Trophoblast cell (in vitro differentiated cells and primary cell): ENCODE measurements at regions not wholly inside any gene's neighbourhood (a gene's known extent, or its start where the extent isn't known, plus 50 kb on each side); places are given as distances from the start of the nearest gene placed in this dataset.

ENCODE experiments used
- DNase-seq, 2 donors: peaks; one replicate each; pipeline ENCODE4 v3.0.0-alpha.2; 2016
- H2AFZ ChIP-seq: 2 replicates; pipeline ENCODE4 v1.6.1; 2013; ENCODE audit warnings: low read length, moderate library complexity, mild to moderate bottlenecking; ENCODE audit not compliant: insufficient read depth, poor library complexity
- H2AK5ac ChIP-seq: 2 replicates; pipeline ENCODE4 v1.6.1; 2013; ENCODE audit warnings: mild to moderate bottlenecking, low read length
- H2BK120ac ChIP-seq: 2 replicates; pipeline ENCODE4 v1.6.1; 2013; ENCODE audit warnings: low read length, mild to moderate bottlenecking, moderate library complexity; ENCODE audit not compliant: insufficient read depth, poor library complexity
- H2BK12ac ChIP-seq: 2 replicates; pipeline ENCODE4 v1.6.1; 2013; ENCODE audit warnings: mild to moderate bottlenecking, low read length, moderate library complexity
- H2BK5ac ChIP-seq: 2 replicates; pipeline ENCODE4 v1.6.1; 2013; ENCODE audit warnings: low read length, low read depth, moderate library complexity, mild to moderate bottlenecking; ENCODE audit not compliant: poor library complexity
- H3K14ac ChIP-seq: 2 replicates; pipeline ENCODE4 v1.6.1; 2013; ENCODE audit warnings: mild to moderate bottlenecking, low read length
- H3K18ac ChIP-seq: 2 replicates; pipeline ENCODE4 v1.6.1; 2013; ENCODE audit warnings: mild to moderate bottlenecking, low read length
- H3K23ac ChIP-seq: 2 replicates; pipeline ENCODE4 v1.6.1; 2013; ENCODE audit warnings: low read length
- H3K27ac ChIP-seq: 2 replicates; pipeline ENCODE4 v1.5.1; 2013; ENCODE audit warnings: low read depth, mild to moderate bottlenecking, inconsistent platforms, low read length, moderate library complexity
- H3K27me3 ChIP-seq: 2 replicates; pipeline ENCODE4 v1.6.1; 2013; ENCODE audit warnings: inconsistent platforms, mild to moderate bottlenecking, low read length, moderate library complexity; ENCODE audit not compliant: insufficient read depth
- H3K36me3 ChIP-seq, 2 experiments: 1 replicate in 1 of 2; 2 replicates in 1 of 2; pipeline ENCODE4 v1.6.1; 2013; ENCODE audit warnings: low read length in 2 of 2, mild to moderate bottlenecking in 2 of 2, moderate library complexity in 1 of 2; ENCODE audit not compliant: insufficient read depth in 2 of 2, control insufficient read depth in 1 of 2
- H3K4ac ChIP-seq: 2 replicates; pipeline ENCODE4 v1.6.1; 2013; ENCODE audit warnings: low read depth, mild to moderate bottlenecking, low read length, moderate library complexity
- H3K4me1 ChIP-seq, 2 experiments: 1 replicate in 1 of 2; 2 replicates in 1 of 2; pipeline ENCODE4 v1.6.1; 2013; ENCODE audit warnings: low read length in 2 of 2, mild to moderate bottlenecking in 2 of 2, moderate library complexity in 1 of 2; ENCODE audit not compliant: insufficient read depth in 2 of 2, control insufficient read depth in 1 of 2
- H3K4me2 ChIP-seq: 2 replicates; pipeline ENCODE4 v1.6.1; 2013; ENCODE audit warnings: inconsistent platforms, mild to moderate bottlenecking, low read length, moderate library complexity
- H3K4me3 ChIP-seq: 2 replicates; pipeline ENCODE4 v1.5.1; 2013; ENCODE audit warnings: mild to moderate bottlenecking, low read depth, low read length, inconsistent platforms
- H3K79me1 ChIP-seq: one replicate; pipeline ENCODE4 v1.6.1; 2013; ENCODE audit warnings: low read length
- H3K79me2 ChIP-seq: 2 replicates; pipeline ENCODE4 v1.6.1; 2013; ENCODE audit warnings: low read length, mild to moderate bottlenecking; ENCODE audit not compliant: control insufficient read depth, insufficient read depth, poor library complexity
- H3K9ac ChIP-seq: 2 replicates; pipeline ENCODE4 v1.6.1; 2013; ENCODE audit warnings: mild to moderate bottlenecking, low read length
- H3K9me3 ChIP-seq: 2 replicates; pipeline ENCODE4 v1.6.1; 2013; ENCODE audit warnings: low read depth, mild to moderate bottlenecking, control low read depth, inconsistent platforms, low read length; ENCODE audit not compliant: insufficient read depth
- H4K12ac ChIP-seq: 2 replicates; pipeline ENCODE4 v1.6.1; 2013; ENCODE audit warnings: low read depth, mild to moderate bottlenecking, low read length, moderate library complexity
- H4K8ac ChIP-seq: 2 replicates; pipeline ENCODE4 v1.6.1; 2013; ENCODE audit warnings: low read depth, mild to moderate bottlenecking, low read length, moderate library complexity
- H4K91ac ChIP-seq: one replicate; pipeline ENCODE4 v1.6.1; 2013; ENCODE audit warnings: low read depth, mild to moderate bottlenecking, low read length, moderate library complexity
- WGBS: extraction: QIAGEN DNeasy Blood & Tissue Kit; methylation state at CpG from one replicate; pipeline ENCODE4 v1.1.7; 2013; ENCODE audit warnings: missing lambda C conversion rate; ENCODE audit not compliant: insufficient read length, insufficient coverage; ENCODE audit errors: extremely low coverage; 5-methylcytosine and 5-hydroxymethylcytosine counted together

DNA sequence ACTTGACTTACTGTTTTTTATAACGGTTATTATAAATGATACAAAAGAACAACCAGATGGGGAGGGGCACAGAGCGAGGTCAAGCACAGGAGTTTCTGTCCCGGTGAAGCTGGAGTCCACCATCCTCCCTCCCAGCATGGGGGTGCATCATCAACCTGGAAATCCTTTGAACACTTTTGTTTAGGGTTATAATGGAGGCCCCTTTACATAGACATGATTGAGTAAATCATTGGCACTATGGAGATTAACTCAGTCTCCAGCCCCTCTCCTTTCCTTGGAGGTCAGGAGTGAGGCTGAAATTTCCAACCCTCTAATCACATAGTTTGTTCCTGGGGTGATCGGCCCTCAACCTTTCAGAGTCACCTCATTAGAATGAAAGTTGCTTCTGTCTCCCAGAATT is 71.8 kb upstream of the ANKEF1 start:
- Histone ChIP-seq H3K23ac (no peak overlapping the region), H3K36me3 (no peaks in the 10 kb centered on the region), H3K27ac (no peak overlapping the region), H3K9me3 (no peaks in the 10 kb centered on the region), H4K12ac (no peak overlapping the region), H2AK5ac (no peak overlapping the region), H3K9ac (no peak overlapping the region), H3K79me2 (no peaks in the 10 kb centered on the region), H3K14ac (no peak overlapping the region), H4K91ac (no peak overlapping the region), H4K8ac (no peak overlapping the region), H2BK5ac (no peak overlapping the region), H3K4me3 (no peak overlapping the region), H3K4me2 (no peak overlapping the region), H3K27me3 (no peaks in the 10 kb centered on the region), H2AFZ (no peak overlapping the region), H3K4me1 (no peaks in the 10 kb centered on the region), H2BK12ac (no peak overlapping the region), H3K79me1 (no peaks in the 10 kb centered on the region), H3K4ac (no peak overlapping the region), H2BK120ac (no peak overlapping the region), H3K18ac (no peak overlapping the region)
- WGBS, result no CpG with 5 or more reads among the region's 4 CpGs
- DNase-seq, result no peak

- H3K27me3 ChIP-seq, result no peaks in the 10 kb centered on the region
- no peak overlapping the region for H2BK5ac ChIP-seq
- H3K4me2 ChIP-seq, result no peak overlapping the region
- H4K91ac ChIP-seq, result no peak overlapping the region
- no peaks in the 10 kb centered on the region for H3K36me3 ChIP-seq
- no peaks in the 10 kb centered on the region for H3K79me2 ChIP-seq
- H2BK12ac ChIP-seq, result no peak overlapping the region
- no peak overlapping the region for H3K18ac ChIP-seq
- no peak overlapping the region for H3K23ac ChIP-seq
- no peak overlapping the region for H3K14ac ChIP-seq
- no peak overlapping the region for H4K12ac ChIP-seq
- H3K27ac ChIP-seq, result no peak overlapping the region
- no peak for DNase-seq
- no peak overlapping the region for H2AK5ac ChIP-seq
- no peak overlapping the region for H3K4me3 ChIP-seq
- no peak overlapping the region for H4K8ac ChIP-seq
- H3K9ac ChIP-seq, result no peak overlapping the region
- H3K4ac ChIP-seq, result no peak overlapping the region
- H2AFZ ChIP-seq, result no peak overlapping the region
- H2BK120ac ChIP-seq, result no peak overlapping the region
- no peaks in the 10 kb centered on the region for H3K9me3 ChIP-seq
- H3K4me1 ChIP-seq, result no peaks in the 10 kb centered on the region
- no peaks in the 10 kb centered on the region for H3K79me1 ChIP-seq
Measured at GRCh38 chr20:9958693-9959092, 76.1 kb upstream of the ANKEF1 start.

DNA sequence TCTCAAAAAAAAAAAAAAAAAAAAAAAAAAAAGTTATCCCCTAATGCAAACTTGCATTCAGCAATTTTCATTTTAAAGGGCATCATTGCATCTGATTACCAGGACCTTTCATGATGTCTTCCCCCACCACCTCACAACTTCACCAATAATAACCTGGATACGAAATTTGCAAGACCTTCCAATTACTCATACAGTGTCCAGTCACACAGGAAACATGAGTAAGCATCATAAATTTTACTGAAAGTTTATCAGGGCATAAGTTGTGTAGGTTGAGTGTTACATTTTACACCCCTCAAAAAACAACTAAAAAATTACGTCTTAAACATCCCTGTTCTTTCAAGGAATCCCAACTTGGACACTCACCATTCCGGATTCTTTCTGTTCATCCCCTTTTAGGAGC is 79.1 kb upstream of the ANKEF1 start:
- no peak overlapping the region for H2AFZ ChIP-seq
- no peak overlapping the region for H3K27ac ChIP-seq
- no peaks in the 10 kb centered on the region for H3K9me3 ChIP-seq
- no peak overlapping the region for H4K8ac ChIP-seq
- no peak overlapping the region for H3K23ac ChIP-seq
- no peak overlapping the region for H3K4me2 ChIP-seq
- H3K79me2 ChIP-seq, result no peaks in the 10 kb centered on the region
- DNase-seq, result no peak
- no CpG with 5 or more reads among the region's 3 CpGs for WGBS
- H3K18ac ChIP-seq, result no peak overlapping the region
- no peaks in the 10 kb centered on the region for H3K4me1 ChIP-seq
- H3K14ac ChIP-seq, result no peak overlapping the region
- H3K27me3 ChIP-seq, result no peaks in the 10 kb centered on the region
- no peak overlapping the region for H4K12ac ChIP-seq
- H3K36me3 ChIP-seq, result no peaks in the 10 kb centered on the region
- no peaks in the 10 kb centered on the region for H3K79me1 ChIP-seq
- H2BK5ac ChIP-seq, result no peak overlapping the region
- no peak overlapping the region for H3K9ac ChIP-seq
- no peak overlapping the region for H2BK12ac ChIP-seq
- no peak overlapping the region for H2BK120ac ChIP-seq
- no peak overlapping the region for H3K4ac ChIP-seq
- H2AK5ac ChIP-seq, result no peak overlapping the region
- H4K91ac ChIP-seq, result no peak overlapping the region
- no peak overlapping the region for H3K4me3 ChIP-seq

DNA sequence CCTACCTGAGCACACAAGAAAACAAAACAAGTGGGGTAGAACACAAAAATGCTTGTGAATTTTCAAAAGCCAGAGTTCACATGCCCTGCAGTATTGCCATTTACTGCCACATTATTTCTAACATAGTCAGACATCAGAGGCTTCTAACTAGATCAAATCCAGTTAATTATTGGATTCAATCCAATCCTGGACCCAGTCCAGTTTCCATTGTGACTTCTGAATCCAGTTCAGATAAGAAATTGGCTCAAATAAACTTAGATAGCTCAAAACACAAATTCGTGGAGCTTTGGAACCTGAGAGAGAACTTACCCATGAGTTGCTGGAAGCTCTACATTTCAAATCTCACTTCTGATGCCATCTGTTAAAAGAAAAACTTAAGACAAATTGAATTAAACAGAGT is 85.2 kb upstream of the ANKEF1 start:
- no CpG with 5 or more reads among the region's 1 CpG for WGBS
- no peak overlapping the region for H2AK5ac ChIP-seq

DNA sequence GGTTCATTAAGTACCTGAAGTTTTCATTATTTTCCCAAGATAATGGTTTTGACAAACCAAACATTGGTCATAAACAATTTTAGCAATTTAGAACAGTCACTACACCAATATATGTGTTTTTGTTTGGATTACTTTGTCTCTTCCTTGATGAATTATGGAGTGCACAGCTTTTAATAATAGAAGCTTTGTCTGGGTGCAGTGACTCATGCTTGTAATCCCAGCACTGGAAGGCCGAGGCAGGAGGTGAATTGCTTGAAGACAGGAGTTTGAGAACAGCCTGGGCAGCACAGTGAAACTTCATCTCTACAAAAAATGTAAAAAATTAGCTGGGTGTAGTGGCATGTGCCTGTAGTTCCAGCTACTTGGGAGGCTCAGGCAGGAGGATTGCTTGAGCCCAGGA is 89.4 kb upstream of the ANKEF1 start:
- Histone ChIP-seq H2BK12ac (no peak overlapping the region), H3K4me1 (no peaks in the 10 kb centered on the region), H2BK5ac (no peak overlapping the region), H2AK5ac (no peak overlapping the region), H3K4me2 (no peak overlapping the region), H3K14ac (no peak overlapping the region), H3K36me3 (no peaks in the 10 kb centered on the region), H4K91ac (no peak overlapping the region), H4K8ac (no peak overlapping the region), H3K27me3 (no peaks in the 10 kb centered on the region), H3K79me1 (no peaks in the 10 kb centered on the region), H3K23ac (no peak overlapping the region), H3K4ac (no peak overlapping the region), H4K12ac (no peak overlapping the region), H3K4me3 (no peak overlapping the region), H3K18ac (no peak overlapping the region), H3K9me3 (no peaks in the 10 kb centered on the region), H3K79me2 (no peaks in the 10 kb centered on the region), H3K9ac (no peak overlapping the region), H3K27ac (no peak overlapping the region), H2AFZ (no peak overlapping the region), H2BK120ac (no peak overlapping the region)
- no CpG with 5 or more reads among the region's 1 CpG for WGBS
- DNase-seq, result no peak

More for the DNA sequence above, 85.2 kb upstream of the ANKEF1 start:
- DNase-seq, result no peak
- Histone ChIP-seq H3K27me3 (no peaks in the 10 kb centered on the region), H3K79me2 (no peaks in the 10 kb centered on the region), H3K9me3 (no peaks in the 10 kb centered on the region), H3K27ac (no peak overlapping the region), H3K18ac (no peak overlapping the region), H3K14ac (no peak overlapping the region), H3K4me3 (no peak overlapping the region), H3K9ac (no peak overlapping the region), H3K4ac (no peak overlapping the region), H2BK5ac (no peak overlapping the region), H2BK120ac (no peak overlapping the region), H3K4me2 (no peak overlapping the region), H4K8ac (no peak overlapping the region), H4K91ac (no peak overlapping the region), H2AFZ (no peak overlapping the region), H3K23ac (no peak overlapping the region), H3K4me1 (no peaks in the 10 kb centered on the region), H3K79me1 (no peaks in the 10 kb centered on the region), H2BK12ac (no peak overlapping the region), H4K12ac (no peak overlapping the region), H3K36me3 (no peaks in the 10 kb centered on the region)
